Activated T-helper 1 cell treated with anti-CD3 and anti-CD28 coated beads, Interleukin-2, amount 50 U/mL, for 16 hours (primary cell): ENCODE measurements at regions not wholly inside any gene's neighbourhood (a gene's known extent, or its start where the extent isn't known, plus 50 kb on each side); places are given as distances from the start of the nearest gene placed in this dataset.

Experiments
- DNase-seq, 2 donors: peaks; one replicate each; pipeline ENCODE4 v3.0.0-alpha.2; 2020; ENCODE audit warnings: low read depth in 1 of 2, low spot score in 1 of 2

DNA sequence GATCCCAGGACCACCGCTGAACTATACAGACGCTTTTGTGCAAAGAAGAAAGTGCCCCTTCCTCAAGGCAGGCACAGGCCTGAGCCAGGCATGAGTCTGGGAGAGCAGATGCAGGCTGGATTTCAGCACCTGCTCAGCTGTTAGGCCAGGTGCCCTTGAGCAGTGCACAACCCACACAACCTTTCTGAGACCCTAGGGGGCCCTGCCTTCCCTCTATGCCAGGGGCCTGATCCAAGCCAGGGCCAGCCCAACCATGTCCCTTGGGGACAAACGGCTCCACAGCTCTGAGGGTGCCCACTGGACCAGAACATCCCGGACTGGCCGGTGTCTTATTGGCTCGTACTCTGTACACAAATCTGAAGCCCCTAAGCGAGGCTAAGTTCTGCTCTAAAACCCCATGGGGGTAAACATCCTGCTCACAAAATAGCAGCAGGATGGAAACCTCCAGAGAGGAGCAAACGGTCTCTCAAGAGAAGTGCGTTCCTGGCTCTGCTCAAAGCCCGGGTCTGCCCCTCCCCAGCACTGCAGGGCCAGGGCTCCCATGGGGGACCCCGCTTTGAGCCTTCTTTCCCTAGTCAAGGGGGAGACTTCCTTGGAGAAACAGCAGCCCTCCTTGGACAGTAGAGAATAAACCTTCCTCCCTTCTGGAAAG lies 275.1 kb downstream of the NPHP4 start:
- DNase-seq: no peak

DNA sequence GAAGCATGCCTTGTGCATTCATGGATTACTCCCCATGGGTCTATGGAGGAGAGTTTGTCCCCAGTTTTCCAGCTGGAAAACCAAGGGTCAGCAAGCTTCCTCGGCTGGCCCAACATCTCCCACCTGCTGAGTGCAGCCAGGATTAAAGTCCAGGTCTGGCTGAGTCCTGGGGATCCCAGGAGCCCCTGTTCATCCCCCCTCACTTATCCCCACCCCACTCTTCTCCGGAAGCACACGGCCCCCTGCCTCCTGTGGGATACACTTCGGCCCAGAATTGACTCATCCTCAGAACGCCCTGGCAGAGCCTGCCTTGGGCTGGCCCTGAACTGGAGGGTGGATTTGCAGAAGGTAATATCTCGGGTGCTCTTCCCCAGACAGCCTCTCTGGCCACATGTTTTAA lies 276.1 kb downstream of the NPHP4 start:
- DNase-seq: no peak

DNA sequence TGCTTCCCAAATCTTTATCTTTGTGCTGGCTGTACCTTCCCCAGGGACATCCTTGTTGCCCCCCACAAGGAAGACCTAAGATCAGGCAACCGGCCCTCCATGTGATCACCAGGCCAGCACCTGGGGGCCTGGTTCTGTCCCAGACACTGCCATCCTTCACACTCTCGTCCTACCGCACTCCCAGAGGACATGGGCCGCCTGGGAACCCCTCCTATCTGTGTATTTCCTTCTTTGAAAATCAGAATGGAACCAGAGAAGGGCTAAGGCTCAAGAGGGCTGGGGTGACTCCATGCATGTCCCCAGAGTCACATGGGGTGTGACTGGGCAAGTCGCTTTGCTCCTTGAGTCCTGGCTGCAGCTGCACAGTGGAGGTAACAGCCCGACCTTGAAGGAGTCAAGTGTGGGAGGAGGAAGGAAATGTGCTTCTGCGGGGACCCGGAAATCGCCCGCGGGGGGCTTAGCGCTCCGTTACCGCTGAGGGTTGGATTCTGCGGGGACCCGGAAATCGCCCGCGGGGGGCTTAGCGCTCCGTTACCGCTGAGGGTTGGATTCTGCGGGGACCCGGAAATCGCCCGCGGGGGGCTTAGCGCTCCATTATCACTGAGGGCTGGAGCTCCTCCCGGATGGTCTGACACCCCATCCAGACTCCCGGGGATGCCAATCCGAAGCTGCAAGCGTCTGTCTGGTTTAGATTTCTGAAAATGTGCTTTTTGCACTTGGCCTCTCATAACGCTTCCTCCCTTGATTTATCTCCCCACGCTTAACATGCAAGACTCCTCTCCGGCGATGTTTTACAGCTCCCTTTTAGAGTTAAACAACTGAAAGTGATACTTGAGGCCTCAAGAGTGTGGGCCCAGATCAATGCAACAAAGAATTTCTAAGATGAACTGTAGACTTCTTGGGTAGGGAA lies 278.9 kb downstream of the NPHP4 start:
- DNase-seq: no peak

DNA sequence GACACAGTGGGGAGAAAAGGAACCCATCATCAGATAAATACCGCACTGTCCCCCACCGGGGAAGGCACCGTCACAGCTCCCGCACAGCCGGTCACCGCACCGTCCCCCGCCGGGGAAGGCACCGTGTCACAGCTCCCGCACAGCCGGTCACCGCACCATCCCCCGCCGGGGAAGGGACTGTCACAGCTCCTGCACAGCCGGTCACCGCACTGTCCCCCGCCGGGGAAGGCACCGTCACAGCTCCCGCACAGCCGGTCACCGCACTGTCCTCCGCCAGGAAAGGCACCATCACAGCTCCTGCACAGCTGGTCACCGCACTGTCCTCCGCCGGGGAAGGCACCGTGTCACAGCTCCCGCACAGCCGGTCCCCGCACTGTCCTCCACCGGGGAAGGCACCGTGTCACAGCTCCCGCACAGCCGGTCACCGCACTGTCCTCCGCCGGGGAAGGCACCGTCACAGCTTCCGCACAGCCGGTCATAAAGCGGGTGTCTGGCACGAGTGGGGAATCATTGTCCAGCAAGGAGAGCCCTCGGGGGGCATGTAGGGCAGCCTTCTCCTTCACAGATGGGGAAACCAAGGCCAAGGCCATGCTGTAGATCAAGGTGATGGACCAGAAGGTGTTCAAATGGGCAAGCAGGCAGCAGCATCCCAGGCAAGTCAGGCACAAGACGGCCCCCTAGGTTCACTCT lies 280.1 kb downstream of the NPHP4 start:
- DNase-seq: no peak

DNA sequence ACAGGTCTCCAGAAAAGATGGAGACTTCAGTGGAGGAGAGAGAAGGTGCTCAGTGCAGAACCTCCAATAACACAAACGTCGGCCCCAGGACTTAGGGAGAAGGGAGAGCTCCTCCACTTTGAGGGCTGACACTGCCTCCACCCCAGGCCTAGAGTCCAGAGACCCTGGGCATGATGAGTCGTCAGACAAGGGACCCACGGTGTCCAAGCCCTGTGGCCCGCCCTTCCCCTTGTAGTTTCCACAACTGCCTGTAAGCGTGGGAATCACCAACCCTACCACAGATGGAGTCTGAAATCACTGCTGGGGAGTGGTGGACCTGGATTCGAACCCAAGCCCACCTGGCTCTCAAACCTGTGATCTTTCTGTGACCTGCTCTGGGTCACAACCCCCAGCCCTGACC lies 281.1 kb downstream of the NPHP4 start:
- no peak for DNase-seq

GRCh38 chr1:5709976-5710375 lies 282.2 kb downstream of the NPHP4 start:
- no peak for DNase-seq

DNA sequence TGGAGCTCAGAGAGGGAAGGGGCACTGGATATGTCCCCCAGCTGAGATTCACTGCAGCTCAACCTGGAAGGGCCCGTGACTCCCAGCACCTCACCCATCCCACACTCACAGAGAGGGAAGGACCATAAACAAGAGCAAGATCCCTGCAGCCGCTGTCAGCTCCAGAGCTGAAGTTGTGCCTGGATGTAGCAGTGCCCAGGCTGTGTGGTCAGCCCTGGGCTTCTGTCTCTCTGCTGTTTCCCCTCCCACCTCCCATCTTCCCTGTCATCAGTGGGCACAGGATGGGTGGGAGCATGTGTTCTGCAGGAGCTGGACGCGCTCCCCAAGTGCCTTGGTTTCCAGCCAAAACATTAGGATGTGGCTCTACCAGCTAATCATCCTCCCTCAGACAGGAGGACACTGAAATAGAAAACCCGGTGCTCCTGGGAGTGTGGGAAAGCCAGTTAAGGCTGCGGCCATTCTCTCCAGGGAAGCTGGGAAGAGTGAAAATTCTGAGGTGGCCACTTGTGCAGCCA lies 282.7 kb downstream of the NPHP4 start:
- no peak for DNase-seq

DNA sequence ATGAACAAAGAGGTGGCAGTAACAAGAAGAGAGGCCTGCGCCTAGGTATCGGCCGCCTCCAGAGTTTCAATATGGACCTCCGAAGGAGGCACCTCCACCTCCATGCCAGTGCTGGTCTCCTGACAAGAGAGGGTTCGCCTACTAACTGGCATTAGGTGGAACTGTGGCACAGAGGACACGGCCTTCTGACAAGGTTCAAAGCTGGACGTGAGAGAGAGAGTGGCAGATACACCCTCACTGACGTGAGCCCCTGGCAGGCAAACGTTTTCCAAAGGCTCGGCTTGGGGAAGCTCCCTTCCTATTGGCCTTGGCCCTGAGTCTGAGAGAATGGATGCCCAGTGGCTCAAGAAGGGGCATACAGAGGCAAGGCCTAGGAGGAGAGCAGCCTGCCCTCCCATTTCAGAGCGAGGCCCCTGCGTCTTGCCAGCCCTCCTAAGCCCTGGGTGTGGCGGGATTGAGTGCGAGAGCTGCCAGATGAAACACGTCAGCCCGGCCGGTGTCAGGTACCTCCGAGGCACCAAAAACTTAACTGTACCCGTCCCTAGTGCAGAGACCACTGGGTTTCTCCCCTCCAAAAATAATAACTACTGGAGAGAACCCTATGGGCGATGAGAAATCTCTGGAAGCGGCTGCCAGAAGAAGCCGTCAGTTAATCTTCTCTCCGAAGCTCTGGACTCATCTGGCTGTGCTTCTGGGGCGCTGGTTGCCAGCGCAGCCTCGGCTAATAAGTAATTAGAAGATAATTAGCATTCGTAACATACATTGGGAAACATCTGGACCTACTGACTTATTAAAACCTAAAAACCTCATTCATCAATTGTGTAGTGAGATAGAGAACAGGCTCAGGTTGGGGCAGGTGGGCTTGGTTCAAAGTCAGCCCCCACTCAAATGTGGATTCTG lies 283.6 kb downstream of the NPHP4 start:
- no peak for DNase-seq

DNA sequence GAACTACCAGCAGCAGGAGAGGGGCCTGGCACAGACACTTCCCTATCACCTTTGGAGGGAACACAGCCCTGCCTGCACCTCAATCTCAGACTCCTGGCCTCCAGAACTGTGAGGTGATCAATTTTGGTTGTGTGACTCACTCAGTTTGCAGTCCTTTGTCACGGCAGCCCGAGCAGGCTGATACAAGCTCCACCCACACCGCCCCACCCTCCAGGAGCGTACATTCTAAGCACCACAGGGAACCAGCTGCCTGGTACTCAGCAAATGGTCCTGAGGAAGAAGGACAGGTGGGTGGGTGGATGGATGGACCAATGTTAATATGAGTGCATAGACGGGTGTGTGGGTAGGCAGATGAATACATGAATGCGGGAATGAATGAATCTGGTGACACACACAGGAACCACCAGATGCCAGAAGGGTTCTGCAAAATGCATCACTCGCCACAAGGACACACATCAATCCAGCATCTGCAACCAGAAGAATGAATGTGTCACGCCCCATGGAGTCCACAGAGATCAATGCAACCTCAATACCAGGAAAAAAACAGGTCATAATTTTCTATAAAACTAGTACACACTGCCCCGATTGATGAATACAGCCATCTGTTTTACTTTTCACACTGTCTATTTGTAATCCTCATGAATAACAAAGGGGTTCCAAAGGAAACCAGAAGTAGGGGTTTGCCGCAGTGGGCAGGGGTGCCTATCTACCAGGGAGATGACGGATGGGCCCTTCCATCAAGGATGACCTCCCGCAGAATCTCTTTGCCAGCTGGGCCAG lies 284.5 kb downstream of the NPHP4 start:
- DNase-seq: no peak

- DNase-seq: no peak
Measured at GRCh38 chr1:5706239-5706638, 286.0 kb downstream of the NPHP4 start.

- DNase-seq: no peak
Measured at GRCh38 chr1:5705751-5706150, 286.5 kb downstream of the NPHP4 start.

GRCh38 chr1:5704561-5705514 lies 287.4 kb downstream of the NPHP4 start:
- DNase-seq: no peak

- DNase-seq: no peak
Measured at GRCh38 chr1:5701642-5702041, 290.6 kb downstream of the NPHP4 start.

DNA sequence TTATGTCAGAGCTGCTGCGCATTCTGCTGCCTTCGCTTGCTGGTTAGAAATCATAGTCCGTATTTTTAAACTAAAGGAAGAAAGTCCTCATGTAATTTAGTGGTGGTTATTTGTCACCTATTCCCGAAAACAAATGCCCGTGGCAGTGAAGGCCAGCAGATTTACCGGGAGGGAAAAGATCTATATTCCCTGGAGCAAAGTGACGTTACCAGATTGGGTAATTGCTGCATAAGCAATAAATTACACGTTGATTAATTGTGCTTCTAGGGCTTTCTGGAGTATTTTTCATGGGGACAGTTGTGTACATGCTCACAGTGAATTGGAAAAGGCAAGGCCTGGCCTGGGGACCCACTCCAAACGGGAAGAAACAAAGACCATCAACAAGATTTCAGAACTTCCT lies 298.7 kb downstream of the NPHP4 start:
- DNase-seq: no peak

DNA sequence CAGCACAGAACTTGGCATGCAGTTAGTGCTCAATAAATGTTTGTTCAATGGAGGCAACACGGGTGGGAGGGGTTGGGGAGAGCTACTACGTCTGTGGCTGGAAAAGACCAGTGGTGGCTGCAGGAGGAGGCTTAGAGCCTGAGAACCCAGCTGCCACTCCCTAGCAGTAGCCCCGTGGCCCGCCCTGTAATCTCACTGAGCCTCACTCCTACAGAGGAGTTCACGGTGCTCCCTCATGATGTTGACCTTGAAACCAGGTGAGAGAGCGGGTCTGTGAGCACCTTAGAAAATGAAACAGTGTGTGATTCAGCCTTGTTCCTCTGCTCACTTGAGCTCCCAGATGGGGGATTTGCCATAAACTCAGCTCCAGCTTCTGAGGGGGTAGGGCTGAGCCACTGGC lies 299.6 kb downstream of the NPHP4 start:
- DNase-seq: no peak

DNA sequence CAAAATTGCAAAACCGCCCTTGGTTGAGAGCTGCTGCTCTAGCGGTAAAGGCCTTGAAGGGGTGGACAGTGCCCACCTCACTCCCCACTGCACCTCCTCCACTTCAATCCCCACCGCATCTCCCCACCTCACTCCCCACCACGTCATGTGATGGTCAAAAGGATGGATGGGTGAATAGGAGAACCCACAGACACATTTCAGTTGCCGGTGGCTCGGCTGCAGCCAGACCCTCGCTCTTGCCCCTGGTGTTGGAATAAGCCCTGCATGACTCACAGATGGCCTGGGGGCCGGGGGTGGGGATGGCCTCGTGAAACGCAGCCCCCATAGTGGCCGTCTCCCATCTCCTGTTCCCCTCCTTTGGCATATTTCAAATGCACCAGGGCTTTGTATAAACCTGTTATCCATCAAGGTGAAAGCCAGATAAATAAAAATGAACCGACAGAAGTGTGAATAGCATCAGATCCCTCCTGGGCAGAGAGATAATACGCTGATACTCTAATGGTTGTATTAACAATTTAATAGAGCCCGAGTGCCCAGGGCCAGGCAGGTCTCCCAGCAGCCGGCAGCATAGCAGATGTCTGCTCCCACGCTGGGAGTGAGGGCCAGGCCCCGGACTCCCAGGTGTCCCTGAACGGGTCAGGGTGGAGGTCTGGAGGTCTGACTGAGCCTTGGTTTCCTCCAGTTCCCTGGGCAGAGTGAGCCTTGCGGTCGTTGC lies 300.3 kb downstream of the NPHP4 start:
- no peak for DNase-seq

- no peak for DNase-seq
Measured at GRCh38 chr1:5690898-5691297, 301.3 kb downstream of the NPHP4 start.

DNA sequence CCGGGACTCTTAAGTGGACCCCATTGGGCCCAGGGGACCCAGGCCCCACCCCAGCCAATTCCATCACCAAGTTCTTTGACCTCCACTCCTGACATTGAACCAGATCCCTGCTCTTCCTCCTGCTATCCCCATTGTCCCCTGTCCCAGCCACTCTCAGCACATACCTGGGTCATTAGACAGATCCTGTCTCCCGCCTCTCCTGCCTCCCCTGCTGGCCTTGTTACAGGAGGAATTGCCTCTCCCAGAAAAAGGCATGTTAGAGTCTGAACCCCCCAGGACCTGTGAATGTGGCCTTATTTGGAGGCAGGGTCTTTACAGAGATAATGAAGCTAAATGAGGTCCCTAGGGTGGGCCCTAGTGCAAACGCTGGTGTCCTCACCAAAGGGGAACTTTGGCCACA lies 301.9 kb downstream of the NPHP4 start:
- DNase-seq: no peak
